ENCODE measurements at regions not wholly inside any gene's neighbourhood (a gene's known extent, or its start where the extent isn't known, plus 50 kb on each side); places are given as distances from the start of the nearest gene placed in this dataset.

GRCh38 chr9:75695921-75696320 is 194.6 kb upstream of the PCSK5 start:
- no TSS peak for BruUV-seq (replicated peaks)
- no peak overlapping the region for H2AFZ ChIP-seq (ENCODE audit: low read depth, low read length)
- H3K9me3 ChIP-seq (replicated peaks; ENCODE audit: control insufficient read depth, insufficient read depth, low read length): no peaks in the 10 kb centered on the region
- H3K27me3 ChIP-seq (ENCODE audit: control insufficient read depth in 2 of 2, insufficient read depth in 2 of 2, low read length in 2 of 2): no peaks in the 10 kb centered on the region
- ChIA-PET POLR2A (no interaction called here), CTCF (no interaction called here)
- H3K36me3 ChIP-seq (ENCODE audit: control insufficient read depth in 2 of 2, extremely low read depth in 1 of 2, insufficient read depth in 2 of 2, low read length in 2 of 2): no peaks in the 10 kb centered on the region
- intact Hi-C loops (cut with micrococcal nuclease) (no loop called here), dilution Hi-C loops (cut with MboI; ENCODE audit: extremely low pct_ligation_motif_present, low sequenced_read_pairs) (no loop called here)
- H3K4me1 ChIP-seq (ENCODE audit: control insufficient read depth, extremely low read depth, insufficient read depth, low read length): no peaks in the 10 kb centered on the region
- H3K79me2 ChIP-seq (ENCODE audit: control insufficient read depth, insufficient read depth, low read length): no peaks in the 10 kb centered on the region
- no peaks in the 10 kb centered on the region for H4K20me1 ChIP-seq (replicated peaks; ENCODE audit: control insufficient read depth, extremely low read depth, insufficient read depth, low read length)
- no peak for DNase-seq (ENCODE audit: low read depth, low spot score)
- no peak overlapping the region for H3K9ac ChIP-seq (replicated peaks; ENCODE audit: extremely low read depth, insufficient read depth, low read length)
- H3K27ac ChIP-seq (ENCODE audit: insufficient read depth, low read depth, low read length): no peak overlapping the region
- TF ChIP-seq JUN (IDR thresholded peaks at IDR 0.05; ENCODE audit: borderline replicate concordance, insufficient read depth, insufficient read length, low read depth) (no peak), CTCF (IDR thresholded peaks at IDR 0.05; ENCODE audit: extremely low read depth in 1 of 2, insufficient read depth in 1 of 2, low read depth in 1 of 2, low read length in 2 of 2) (no peak), POLR2A (IDR thresholded peaks at IDR 0.05; ENCODE audit: low read depth, low read length) (no peak), FOS (IDR thresholded peaks at IDR 0.05; ENCODE audit: borderline replicate concordance, insufficient read depth, low read length) (no peak), POLR2AphosphoS5 (IDR thresholded peaks at IDR 0.05; ENCODE audit: insufficient read depth, low read depth, low read length) (no peak), EZH2 (IDR thresholded peaks at IDR 0.05; ENCODE audit: borderline replicate concordance, low read depth, low read length, severe bottlenecking) (no peak), MYC (IDR thresholded peaks at IDR 0.05; ENCODE audit: low read depth, low read length) (no peak), MAX (IDR thresholded peaks at IDR 0.05; ENCODE audit: insufficient read depth, insufficient read length) (no peak), GATA2 (IDR thresholded peaks at IDR 0.05; ENCODE audit: insufficient read depth, insufficient read length, low read depth, low read length) (no peak)
- no peak for FAIRE-seq
- H3K4me3 ChIP-seq (replicated peaks in 1 of 3; ENCODE audit: insufficient read depth in 1 of 3, low read depth in 1 of 3, low read length in 3 of 3): no peak overlapping the region
- H3K9me1 ChIP-seq (replicated peaks; ENCODE audit: control insufficient read depth, extremely low read depth, insufficient read depth, low read length): no peaks in the 10 kb centered on the region
- no peak overlapping the region for H3K4me2 ChIP-seq (ENCODE audit: insufficient read depth, low read length)
